ENCODE measurements at regions not wholly inside any gene's neighbourhood (a gene's known extent, or its start where the extent isn't known, plus 50 kb on each side); places are given as distances from the start of the nearest gene placed in this dataset.
A peak's percentile ranks its signal among the peaks of the same experiment; 100 is the strongest.

- H3K36me3 Mint-ChIP-seq: no peaks in the 10 kb centered on the region
- no peak for ATAC-seq
- peaks cover 12% of the 10 kb centered on the region for H3K4me1 ChIP-seq (ENCODE audit: control insufficient read depth, insufficient read depth, low read length)
- peaks cover 8 to 11% of the 10 kb centered on the region in 2 donors for H3K4me1 Mint-ChIP-seq
- H3K4me3 Mint-ChIP-seq: no peak overlapping the region
- 95% methylated on average over 5 of the region's 5 CpGs for WGBS (ENCODE audit: insufficient coverage)
- no peaks in the 10 kb centered on the region for H3K27me3 ChIP-seq (ENCODE audit: control insufficient read depth, insufficient read depth, low read length)
- H3K9me3 ChIP-seq (ENCODE audit: control insufficient read depth, insufficient read depth, low read length): no peaks in the 10 kb centered on the region
- intact Hi-C loops (cut with micrococcal nuclease): loop anchor here (5.0 kb wide), 1 partner anchor 393 kb away; the partner anchor contains the start of gene AEN
- peaks cover 27 to 61% of the 10 kb centered on the region in 2 donors for H3K27me3 Mint-ChIP-seq (ENCODE audit: low read depth in 2 of 2)
- no peaks in the 10 kb centered on the region for H3K36me3 ChIP-seq (ENCODE audit: control insufficient read depth, insufficient read depth, low read length)
- H3K9me3 Mint-ChIP-seq: no peaks in the 10 kb centered on the region
- no peak overlapping the region for H3K4me3 ChIP-seq (ENCODE audit: low read length)
- no peak overlapping the region for H3K27ac Mint-ChIP-seq
- no peak for DNase-seq
- no peak for TF ChIP-seq CTCF (IDR thresholded peaks at IDR 0.05)
- H3K27ac ChIP-seq (ENCODE audit: low read length): no peak overlapping the region
Observed at GRCh38 chr15:89015412-89016097, 72.7 kb upstream of the ABHD2 start.

- Mint-ChIP-seq H3K27ac (no peak overlapping the region), H3K4me3 (no peak overlapping the region), H3K4me1 (peaks cover 8 to 11% of the 10 kb centered on the region in 2 donors), H3K9me3 (no peaks in the 10 kb centered on the region), H3K36me3 (no peaks in the 10 kb centered on the region), H3K27me3 (ENCODE audit: low read depth in 2 of 2) (peaks cover 27 to 61% of the 10 kb centered on the region in 2 donors)
- H3K4me1 ChIP-seq (ENCODE audit: control insufficient read depth, insufficient read depth, low read length): peaks cover 12% of the 10 kb centered on the region
- H3K4me3 ChIP-seq (ENCODE audit: low read length): no peak overlapping the region
- H3K27me3 ChIP-seq (ENCODE audit: control insufficient read depth, insufficient read depth, low read length): no peaks in the 10 kb centered on the region
- no peak for ATAC-seq
- no peaks in the 10 kb centered on the region for H3K36me3 ChIP-seq (ENCODE audit: control insufficient read depth, insufficient read depth, low read length)
- no peaks in the 10 kb centered on the region for H3K9me3 ChIP-seq (ENCODE audit: control insufficient read depth, insufficient read depth, low read length)
- DNase-seq: no peak
- WGBS (ENCODE audit: insufficient coverage): 96% methylated on average over 10 of the region's 10 CpGs
- intact Hi-C loops (cut with micrococcal nuclease): loop anchor here (1.0 to 5.0 kb wide), 2 partner anchors 112 to 394 kb away; partner anchors contain the start of gene AEN
- no peak overlapping the region for H3K27ac ChIP-seq (ENCODE audit: low read length)
- no peak for TF ChIP-seq CTCF (IDR thresholded peaks at IDR 0.05)
Observed at GRCh38 chr15:89016549-89017041, 71.7 kb upstream of the ABHD2 start.

DNA sequence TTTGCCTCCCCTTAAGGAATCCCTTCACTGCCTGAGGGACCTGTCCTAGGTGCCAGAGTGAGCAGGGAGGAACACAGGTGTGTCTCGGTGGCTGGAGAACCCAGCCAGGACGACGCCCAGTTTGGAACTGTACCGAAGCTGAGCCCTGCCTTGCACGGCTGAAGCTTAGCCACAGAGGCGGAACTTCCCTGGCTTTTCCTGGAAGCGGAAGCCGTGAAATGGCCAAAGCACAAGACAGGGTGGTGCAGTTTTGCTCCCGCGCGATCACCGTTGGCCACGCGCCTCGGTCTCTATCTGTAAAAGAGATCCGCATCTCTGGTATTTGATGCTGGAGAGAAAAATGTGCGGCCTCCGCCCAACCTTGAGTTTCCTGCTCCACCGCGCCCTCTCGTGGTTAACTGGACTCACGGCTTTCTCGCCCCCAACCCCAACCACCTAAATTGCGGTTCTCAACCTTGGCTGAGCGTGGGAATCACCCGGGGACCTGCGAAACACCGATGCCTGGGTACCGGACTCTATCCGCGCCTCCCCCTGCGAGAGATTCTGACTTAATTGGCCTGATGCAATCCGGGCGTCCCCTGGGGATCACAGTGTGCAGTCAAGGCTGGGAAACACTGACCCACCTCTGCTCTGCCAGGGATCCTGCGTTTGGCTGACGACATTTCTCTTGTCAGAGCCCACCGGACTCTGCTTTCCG is 70.7 kb upstream of the ABHD2 start:
- Histone ChIP-seq H3K4me3 (ENCODE audit: low read length) (no peak overlapping the region), H3K36me3 (ENCODE audit: control insufficient read depth, insufficient read depth, low read length) (no peaks in the 10 kb centered on the region), H3K27ac (ENCODE audit: low read length) (no peak overlapping the region), H3K27me3 (ENCODE audit: control insufficient read depth, insufficient read depth, low read length) (no peaks in the 10 kb centered on the region), H3K4me1 (ENCODE audit: control insufficient read depth, insufficient read depth, low read length) (peaks cover 12% of the 10 kb centered on the region), H3K9me3 (ENCODE audit: control insufficient read depth, insufficient read depth, low read length) (no peaks in the 10 kb centered on the region)
- ATAC-seq (peak; percentile 85 to 97 (median 93)), DNase-seq (peak; percentile 74 to 92)
- peak overlapping the region; percentile 80 for H3K4me3 Mint-ChIP-seq
- no peaks in the 10 kb centered on the region for H3K36me3 Mint-ChIP-seq
- H3K27me3 Mint-ChIP-seq (ENCODE audit: low read depth in 2 of 2): peaks cover 27 to 54% of the 10 kb centered on the region in 2 donors
- peak overlapping the region; percentile 44 to 61 for H3K27ac Mint-ChIP-seq
- TF ChIP-seq CTCF (IDR thresholded peaks at IDR 0.05): peak; percentile 68
- no peaks in the 10 kb centered on the region for H3K9me3 Mint-ChIP-seq
- 12% methylated on average over 38 of the region's 38 CpGs for WGBS (ENCODE audit: insufficient coverage)
- intact Hi-C loops (cut with micrococcal nuclease): loop anchor here (1.0 to 5.0 kb wide), 2 partner anchors 113 to 395 kb away; partner anchors contain the start of gene AEN
- H3K4me1 Mint-ChIP-seq: peaks cover 8 to 11% of the 10 kb centered on the region in 2 donors

Measured in natural killer cell (primary cell).